GM18867 (cell line): ENCODE measurements at regions not wholly inside any gene's neighbourhood (a gene's known extent, or its start where the extent isn't known, plus 50 kb on each side); places are given as distances from the start of the nearest gene placed in this dataset.
A peak's percentile ranks its signal among the peaks of the same experiment; 100 is the strongest.
"Not testable (repeated sequence)": the region's sequence is repeated elsewhere in the genome, so short reads cannot be mapped to it uniquely, and the experiment has no call there.

Source experiments
- ATAC-seq: cut with Tn5 transposase; IDR thresholded peaks from one replicate; pipeline ENCODE4 v1.9.1; 2021; ENCODE audit warnings: mild to moderate bottlenecking, moderate library complexity; ENCODE audit not compliant: unreplicated experiment

GRCh38 chr4:138113819-138114400 lies 128.2 kb downstream of the SLC7A11 start:
- peak; percentile 3 for ATAC-seq

- ATAC-seq: not testable (repeated sequence)
These were observed 129.3 kb downstream of the SLC7A11 start for GRCh38 chr4:138112890-138113289.

GRCh38 chr4:138112389-138112788 lies 129.8 kb downstream of the SLC7A11 start:
- ATAC-seq: no peak

GRCh38 chr4:138111462-138112000 lies 130.6 kb downstream of the SLC7A11 start:
- ATAC-seq: no peak

DNA sequence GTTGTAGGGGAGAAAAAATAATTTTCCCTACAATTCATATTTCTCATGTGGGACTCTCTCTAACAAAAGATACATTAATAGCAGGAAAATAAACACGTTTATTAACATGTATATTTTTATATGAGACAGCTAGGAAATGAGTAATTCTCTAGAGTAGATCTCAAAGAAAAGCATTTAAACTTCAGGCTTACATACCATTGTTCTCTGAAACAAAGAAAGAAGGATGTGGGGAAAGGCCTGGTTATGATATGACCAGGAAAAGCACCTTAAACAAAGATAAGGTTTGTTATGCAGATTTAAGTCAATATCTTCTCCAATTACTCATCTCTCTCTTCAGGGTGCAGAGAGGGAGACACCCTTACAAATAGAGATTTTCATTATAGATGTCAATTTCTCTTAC lies 131.3 kb downstream of the SLC7A11 start:
- no peak for ATAC-seq

DNA sequence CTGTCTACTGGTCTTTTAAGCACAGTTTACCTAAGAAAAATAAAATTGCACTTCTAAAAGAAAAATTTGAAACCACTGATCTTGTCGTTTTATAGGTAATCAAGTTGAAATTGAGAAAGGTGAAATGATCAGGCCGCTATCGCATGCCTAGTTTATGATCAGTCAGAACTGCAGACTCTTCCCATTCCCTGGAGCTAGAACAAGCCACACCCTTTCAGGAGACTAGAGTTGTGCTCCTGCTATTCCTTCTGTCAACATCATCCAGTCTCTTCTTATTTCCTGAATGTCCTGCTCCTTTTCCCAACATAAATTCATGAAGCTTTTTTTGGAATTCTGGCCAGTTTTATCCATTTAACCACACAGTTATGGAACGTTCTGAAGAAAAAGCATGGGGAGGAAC lies 135.1 kb downstream of the SLC7A11 start:
- no peak for ATAC-seq

- no peak for ATAC-seq
These were observed 136.8 kb downstream of the SLC7A11 start for GRCh38 chr4:138105331-138105730.

DNA sequence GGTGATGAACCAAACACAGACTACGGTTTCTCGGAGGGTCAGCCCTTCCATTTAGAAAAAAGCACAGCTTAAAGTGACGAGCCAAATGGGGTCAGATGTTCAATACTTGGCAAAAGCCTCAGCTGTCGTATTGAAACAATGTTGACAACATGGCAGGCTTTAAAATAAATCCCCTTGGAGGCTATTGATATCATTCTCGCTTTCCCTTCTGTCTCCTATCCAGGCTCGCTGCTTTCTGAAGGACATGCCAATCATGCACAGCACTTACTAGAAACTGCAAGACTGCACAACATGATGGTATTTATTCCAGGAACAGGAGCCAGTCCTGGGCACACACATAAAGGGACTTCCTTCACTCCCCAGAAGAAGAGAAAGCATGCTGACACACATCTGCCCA lies 137.9 kb downstream of the SLC7A11 start:
- ATAC-seq: no peak

DNA sequence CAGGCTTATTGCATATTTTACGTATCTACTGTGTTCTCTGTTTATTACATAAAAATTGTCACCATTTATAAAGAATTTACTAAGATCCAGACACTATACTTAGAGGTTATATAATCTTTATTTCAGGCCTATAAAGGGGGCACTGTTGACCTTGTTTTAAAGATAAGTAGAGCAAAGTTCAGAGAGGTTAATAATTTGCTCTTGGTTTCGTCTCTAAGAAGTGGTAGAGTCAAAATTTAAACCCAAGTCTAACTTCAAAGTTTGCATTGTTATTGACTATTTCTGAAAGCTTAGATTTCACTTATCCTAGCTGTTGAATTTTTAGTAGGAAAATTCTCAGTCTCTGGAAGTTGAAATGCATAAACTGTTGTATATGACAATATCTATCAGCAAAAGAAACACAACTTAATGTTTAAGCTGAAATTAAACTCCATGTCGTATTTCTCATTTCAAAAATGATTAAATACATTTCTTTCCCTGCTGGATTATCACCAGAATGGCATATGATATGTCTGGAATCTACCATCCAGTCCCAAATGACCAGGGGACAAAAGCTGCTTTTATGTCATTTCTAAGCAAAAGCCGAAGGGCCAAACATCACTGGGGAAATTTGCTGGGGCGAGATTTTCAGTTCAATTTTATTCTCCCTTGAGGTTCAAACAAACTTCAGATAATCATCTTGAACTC lies 138.4 kb downstream of the SLC7A11 start:
- ATAC-seq: no peak

DNA sequence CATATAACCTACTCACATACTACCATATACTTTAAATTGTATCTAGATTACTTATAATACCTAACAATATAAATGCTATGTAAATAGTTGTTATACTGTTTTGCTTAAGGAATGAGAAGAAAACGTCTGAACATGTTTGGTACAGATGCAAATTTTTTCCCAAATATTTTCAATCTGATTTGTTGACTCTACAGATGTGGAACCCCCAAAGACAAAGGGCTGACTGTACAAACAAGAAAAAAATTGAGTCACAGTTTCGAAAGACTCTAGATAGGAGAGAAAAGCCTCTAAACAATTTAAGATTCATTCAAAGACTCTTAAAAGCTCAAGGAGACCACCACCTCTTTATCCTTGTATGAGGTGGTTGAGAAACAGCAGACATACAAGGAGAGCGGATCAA lies 142.8 kb downstream of the SLC7A11 start:
- no peak for ATAC-seq

GRCh38 chr4:138097912-138098600 lies 144.1 kb downstream of the SLC7A11 start:
- no peak for ATAC-seq

DNA sequence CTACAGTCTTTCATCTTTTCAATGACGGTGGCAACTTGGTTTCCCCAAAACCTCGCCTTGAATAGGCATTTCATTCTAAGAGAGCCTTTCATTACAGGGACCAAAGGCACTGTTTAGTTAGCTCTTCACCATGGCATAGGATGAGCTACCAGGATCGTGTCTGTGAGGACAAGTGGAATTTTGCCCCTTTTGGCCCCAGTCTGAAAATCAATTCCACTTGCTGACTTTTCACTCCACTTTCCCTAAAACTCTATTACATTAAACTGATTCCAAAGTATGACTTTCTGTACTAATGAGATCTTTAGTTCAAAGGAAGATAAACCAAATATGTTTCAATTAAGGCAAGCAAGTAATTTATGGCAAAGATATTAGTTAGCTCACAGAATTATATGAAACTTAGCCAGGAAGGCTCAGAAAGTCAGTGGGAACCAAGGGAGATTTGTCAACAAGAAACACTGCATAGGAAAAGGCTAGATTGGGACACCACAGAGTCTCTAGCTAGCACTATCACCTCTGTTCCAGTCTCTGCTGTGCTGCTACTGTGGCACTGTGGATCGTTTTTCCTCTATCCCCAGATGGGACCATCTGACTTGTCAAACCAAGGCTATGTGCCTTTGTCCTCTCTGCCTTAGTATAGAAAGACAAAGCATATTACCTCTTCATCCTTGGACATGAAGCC lies 145.6 kb downstream of the SLC7A11 start:
- ATAC-seq: no peak

- ATAC-seq: no peak
These were observed 146.8 kb downstream of the SLC7A11 start for GRCh38 chr4:138095378-138095777.

DNA sequence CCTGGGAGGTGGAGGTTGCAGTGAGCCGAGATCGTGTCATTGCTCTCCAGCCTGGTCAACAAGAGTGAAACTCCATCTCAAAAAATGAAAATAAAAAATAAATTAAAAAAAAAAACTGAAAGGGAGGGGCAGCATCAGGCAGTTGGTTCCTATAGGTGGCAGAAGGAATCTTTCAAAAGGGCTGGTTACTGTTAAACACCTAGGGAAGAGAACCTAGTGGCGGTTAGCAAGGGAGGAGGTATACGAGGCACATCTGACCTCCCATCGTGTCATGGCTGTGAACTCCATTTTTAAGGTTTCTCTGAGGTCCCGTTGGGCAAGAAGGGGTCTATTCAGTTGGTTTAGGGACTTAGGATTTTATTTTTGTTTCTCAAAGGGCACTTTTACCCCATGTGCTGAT lies 150.1 kb downstream of the SLC7A11 start:
- no peak for ATAC-seq

- ATAC-seq: peak; percentile 7
These were observed 151.1 kb downstream of the SLC7A11 start for GRCh38 chr4:138090918-138091676.

DNA sequence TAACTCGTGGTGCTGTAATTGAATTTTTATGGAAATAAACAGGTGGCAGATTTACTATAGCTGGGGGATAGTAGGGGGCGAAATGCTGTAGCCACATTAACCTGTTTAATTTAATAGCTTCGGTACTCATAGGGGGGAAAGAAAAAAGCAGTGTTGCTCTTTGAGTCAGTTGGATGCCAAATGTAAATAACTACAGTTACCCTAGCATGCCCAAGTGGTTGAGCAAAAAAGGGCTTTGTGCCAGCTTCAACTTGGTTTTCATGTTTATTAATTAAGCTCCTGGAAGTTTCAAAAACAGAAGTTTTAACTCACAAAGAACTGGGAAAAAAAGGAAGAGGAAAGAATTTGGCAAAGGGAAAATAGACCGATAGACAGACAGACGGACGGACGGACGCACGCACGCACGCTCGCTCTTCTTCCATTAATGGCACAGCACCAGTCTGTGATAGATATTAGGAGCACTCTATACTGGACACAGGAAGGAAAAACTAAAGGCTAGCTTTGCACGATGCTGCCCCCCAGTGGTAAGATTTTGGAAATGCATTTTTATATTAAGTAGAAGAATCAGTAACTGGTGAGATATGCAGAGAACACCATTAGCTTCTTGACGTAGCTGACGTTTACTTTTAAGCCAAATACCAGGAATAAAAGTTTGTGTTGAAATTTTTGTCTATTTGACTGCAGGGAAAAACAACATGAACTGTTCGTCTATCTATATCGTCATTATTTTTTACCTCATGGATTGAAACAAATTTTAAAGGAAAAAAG lies 151.8 kb downstream of the SLC7A11 start:
- peak; percentile 93 for ATAC-seq

GRCh38 chr4:138088449-138089208 lies 153.5 kb downstream of the SLC7A11 start:
- no peak for ATAC-seq

GRCh38 chr4:138087066-138087719 lies 155.0 kb downstream of the SLC7A11 start:
- ATAC-seq: no peak

DNA sequence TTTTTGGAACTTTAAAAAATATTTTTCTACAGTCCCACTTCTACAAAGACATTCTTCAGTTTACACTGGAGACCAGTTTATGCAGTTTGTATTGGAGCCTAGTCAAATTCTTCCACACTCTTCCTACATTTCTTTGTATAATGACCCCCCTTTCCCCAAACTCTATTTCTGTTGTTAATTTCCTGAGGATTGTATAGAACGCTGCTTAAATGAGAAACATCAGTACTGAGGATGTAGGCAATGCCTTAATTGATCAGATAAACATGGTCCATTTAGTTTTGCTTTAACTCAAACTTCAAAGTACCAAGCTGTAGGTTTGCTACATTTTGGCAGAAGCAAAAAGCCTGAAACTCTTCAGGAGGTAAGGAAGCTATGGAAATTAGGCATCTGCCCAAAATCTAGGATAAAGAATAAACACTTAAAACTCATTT lies 155.5 kb downstream of the SLC7A11 start:
- ATAC-seq: no peak
